Skin of body (tissue), 1 donor: ENCODE measurements at regions not wholly inside any gene's neighbourhood (a gene's known extent, or its start where the extent isn't known, plus 50 kb on each side); places are given as distances from the start of the nearest gene placed in this dataset.
"Not testable (repeated sequence)": the region's sequence is repeated elsewhere in the genome, so short reads cannot be mapped to it uniquely, and the experiment has no call there.

ENCODE experiments used
- DNase-seq: peaks from one replicate; lab custom pipeline; 2025; lab: John Stamatoyannopoulos, UW

DNA sequence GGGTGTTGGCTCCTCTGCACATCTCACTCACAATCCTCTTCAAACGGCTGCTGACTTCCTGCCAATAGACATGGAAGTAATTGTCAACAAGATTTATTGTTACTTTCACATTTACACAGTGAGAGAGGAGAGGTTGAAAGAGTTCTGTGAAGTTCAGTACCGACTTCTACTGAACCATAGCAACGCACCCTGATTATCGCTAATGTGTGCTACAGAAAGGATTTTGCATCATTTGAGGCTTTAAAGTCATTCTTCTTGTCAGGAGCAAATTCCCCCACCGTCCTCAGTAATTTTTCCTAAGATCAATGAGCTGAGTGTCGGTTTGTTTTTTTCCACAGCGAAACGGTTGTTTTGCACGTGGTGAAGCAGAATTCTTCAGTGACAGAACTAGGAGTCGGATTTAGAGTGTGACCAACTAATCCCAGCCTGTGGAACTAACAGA is 361.0 kb downstream of the ADGRL2 start:
- DNase-seq: peak; percentile 37

DNA sequence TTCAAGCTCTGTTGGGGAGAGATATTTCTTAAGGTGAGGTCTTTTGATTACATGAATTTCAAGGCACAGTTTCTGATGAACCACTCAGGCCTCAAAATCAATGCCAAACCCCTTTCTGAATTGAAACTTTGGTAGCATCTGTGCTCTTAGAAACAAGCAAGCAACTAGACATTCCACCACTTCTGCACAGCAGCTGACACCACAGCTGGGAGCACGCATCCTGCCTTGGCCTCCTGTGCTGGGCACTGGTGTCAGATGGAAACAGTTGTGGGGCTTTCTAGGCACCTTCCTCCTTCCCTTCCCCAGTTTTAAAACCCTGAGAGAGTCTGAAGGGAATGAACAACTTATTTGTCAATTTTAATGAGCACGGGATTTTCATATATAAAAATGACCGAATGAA is 360.2 kb downstream of the ADGRL2 start:
- DNase-seq: peak; percentile 9

DNA sequence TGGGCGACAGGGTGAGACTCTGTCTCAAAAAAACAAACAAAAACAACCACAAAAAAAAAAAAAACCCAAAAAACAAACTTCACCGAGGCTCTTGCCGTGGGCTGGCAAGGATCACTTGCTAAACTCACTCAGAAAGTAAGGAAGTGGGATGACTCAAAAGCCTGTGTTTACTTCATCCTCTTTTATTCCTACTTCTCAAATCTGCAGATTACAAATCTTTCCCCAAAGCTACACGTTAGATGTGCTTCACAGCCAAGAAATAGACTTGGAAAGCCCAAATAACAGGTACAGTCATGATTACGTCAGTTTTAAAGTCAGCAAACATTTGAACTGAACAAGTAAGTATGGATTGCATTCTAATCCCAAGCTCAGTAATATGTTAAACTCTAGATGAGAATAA is 359.3 kb downstream of the ADGRL2 start:
- DNase-seq: no peak

DNA sequence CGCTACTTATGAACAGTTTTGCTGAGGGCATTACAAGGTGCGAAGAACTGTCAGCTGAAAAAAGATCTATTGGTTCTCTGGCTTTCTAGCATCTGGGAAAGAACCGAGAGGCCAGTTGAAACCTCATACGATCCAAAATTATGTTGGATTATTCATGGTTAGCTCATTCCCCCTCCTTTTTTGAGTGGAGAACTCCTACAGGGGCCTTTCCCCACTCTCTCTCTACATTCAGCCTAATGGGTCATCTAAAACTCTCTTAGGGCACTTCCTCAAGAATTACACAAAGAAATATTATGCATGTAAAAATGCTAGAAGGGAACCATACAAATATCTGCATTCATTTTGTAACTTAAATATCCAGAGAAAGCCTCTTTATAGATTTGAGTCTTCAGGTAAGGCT is 358.2 kb downstream of the ADGRL2 start:
- no peak for DNase-seq

DNA sequence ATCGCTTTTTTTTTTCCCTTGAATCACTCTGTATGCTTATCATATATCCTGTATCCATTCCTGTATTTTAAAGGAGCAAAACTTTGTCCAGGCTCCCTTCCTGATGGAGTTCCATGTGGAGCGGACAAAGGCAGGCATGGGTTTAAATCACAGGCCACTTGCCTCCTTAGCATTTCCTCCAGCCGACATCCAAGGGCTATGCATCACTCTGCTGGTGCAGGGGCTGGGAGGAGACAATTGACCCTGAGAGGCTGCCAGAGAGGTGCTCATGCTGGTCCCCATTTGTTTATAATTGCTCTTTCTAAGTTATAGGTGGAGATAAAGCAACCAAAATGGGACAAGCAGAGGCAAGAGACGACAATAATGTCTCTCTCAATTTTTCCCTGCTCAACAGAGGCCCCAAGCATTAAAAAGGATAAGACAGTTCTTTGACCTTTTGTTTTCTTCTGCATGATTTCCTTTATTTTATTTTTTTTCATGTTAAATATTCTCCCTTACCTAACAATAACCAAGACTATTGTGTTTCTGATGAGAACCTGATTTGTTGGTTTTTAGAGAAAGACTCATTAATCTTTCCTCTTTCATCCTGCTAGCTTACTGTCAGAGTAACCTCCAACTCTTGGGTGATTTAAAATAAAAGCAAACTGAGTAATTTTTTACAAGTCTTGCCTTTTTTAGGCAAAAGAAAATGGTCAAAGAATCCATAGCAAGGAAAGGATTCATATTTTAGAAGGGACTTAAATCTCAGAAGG is 353.7 kb downstream of the ADGRL2 start:
- no peak for DNase-seq

DNA sequence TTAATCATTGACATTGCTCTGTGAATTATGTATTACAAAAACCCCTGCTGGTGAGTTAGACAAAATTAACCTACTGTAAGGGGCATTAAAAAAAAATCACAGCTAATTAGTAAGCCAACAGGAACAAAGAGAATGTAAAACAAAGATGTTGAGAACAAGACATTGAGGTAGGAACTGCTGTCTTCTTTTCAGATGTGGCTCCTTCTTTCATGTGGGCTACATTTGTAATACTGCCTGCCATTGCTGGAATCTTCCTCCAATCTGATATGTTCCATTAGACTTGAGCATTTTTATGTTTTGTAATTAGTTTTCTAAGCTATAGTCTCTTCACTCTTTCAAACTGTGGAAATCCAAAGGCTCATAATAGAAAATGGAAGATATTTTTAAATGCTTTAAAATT is 353.0 kb downstream of the ADGRL2 start:
- DNase-seq: no peak

DNA sequence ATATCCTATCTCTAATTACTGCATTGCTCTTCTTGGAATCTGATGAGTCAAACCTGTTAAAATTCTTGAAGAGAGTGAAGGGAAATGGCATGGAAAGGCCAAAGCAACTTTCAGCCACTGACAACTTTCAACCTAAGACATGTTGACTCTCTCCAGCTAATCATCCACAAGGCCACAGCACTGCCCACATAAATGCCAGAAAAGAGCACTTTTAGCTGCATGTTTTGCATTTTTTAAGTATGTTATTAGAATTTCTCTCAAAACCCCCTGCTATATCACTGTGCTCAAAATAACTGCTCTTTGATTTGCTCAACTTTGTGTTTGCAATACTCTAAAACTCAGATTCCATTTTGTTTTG is 352.5 kb downstream of the ADGRL2 start:
- no peak for DNase-seq

DNA sequence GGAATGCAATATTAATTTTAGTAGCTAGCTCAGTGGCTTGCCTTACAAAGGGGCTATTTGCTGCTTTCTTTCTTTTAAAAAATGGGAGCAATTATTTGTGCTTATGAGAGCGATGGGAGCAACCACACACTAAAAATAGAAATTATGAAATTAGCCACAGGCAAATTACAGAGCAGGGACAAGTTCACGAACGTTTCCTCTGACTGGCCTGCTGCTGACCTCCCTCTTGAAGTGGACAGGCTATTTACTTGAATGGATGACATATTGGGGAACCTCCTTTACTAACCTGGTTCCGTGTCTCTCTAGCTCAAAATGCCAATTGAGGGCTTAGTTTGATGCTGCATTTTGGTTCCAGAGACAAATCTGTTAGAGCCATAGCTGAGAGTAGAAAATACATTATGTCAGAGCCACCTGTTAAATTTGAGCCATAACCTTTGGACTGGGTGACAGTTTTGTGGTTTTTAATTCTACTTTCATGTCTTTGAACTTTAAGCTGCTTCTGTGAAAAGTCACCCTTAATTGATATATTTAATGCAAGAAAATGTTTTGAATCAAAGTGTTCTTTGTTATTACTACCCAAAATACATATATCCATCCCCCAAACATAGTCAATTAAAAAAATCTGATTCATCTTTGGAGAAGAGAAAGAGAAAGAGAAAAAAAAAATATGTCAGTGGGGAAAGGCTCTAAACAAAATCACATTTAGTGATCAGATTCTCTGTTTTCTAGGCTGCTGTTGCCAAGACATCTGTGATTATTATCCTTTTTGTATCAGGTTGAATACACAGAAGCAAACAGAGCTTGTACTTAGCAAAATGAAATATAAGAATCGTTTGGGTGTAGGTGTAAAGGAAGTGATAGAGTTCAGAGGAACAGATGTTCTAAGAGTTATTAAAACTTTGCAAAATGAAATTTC is 351.9 kb downstream of the ADGRL2 start:
- no peak for DNase-seq

DNA sequence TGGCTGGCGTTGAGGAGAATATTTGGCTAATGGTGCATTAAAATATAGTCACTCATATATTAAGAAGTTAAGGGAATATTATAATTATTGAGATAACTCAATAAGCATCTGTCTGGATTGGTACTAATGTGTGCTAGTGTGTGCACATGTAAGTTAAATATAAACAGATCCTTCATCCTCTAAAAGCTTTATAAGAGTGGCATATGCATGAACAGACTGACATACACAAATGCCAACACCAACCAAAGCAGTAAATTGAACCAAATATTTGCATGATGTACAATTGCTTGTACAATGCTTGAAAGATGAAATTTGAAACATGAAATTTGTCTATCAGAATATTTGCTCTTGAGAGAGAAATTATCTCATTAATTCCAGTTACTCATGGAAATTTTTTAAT is 344.9 kb downstream of the ADGRL2 start:
- no peak for DNase-seq

DNA sequence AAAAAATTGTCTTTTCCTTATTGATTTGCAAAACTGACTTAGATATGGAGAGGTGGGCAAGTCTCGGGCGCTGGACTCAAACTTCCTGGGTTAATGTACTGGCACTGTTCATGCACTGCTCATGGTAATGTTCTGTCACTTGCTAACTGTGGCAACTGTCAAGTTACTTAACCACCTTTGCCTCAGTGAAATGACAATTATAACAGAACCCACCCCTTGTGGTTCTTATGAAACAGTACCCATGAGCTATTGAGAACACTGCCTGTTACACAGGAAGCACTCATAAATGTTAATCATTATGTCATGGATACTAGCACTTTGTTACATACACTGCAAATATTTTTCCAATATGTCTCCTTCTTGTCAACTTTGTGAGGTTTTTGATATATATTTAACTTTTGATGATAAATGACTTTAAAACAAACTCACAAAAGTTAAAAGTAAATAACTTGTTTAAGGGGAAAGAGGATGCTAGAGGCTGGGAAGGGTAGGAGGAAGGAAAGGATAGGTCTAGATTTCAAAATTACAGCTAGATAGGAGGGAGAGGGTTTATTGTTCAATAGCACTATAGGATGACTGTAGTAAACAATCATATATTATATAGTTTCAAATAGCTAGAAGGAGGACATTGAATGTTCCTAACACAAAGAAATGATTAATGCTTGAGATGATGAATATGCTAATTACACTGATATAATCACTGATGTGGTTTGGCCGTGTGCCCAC is 342.5 kb downstream of the ADGRL2 start:
- DNase-seq: no peak

DNA sequence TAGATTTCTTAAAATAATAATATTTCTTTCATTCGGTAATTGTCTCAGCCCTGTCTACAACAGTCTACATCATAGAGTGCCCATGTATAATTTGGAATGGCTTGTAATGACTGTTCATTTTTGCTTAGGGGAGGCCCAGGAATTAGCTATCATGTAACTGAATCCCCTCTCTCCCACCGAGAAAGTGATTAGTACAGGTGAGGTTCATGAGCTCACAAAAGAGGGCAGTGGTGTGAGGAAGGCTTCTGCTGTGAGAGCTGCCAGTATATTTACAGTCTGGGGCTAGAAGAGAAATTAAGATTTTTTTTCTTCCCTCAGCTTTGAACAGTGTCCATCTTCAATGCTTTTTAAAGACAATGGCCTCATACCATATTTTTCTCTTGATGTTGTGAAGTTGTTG is 340.7 kb downstream of the ADGRL2 start:
- DNase-seq: no peak

DNA sequence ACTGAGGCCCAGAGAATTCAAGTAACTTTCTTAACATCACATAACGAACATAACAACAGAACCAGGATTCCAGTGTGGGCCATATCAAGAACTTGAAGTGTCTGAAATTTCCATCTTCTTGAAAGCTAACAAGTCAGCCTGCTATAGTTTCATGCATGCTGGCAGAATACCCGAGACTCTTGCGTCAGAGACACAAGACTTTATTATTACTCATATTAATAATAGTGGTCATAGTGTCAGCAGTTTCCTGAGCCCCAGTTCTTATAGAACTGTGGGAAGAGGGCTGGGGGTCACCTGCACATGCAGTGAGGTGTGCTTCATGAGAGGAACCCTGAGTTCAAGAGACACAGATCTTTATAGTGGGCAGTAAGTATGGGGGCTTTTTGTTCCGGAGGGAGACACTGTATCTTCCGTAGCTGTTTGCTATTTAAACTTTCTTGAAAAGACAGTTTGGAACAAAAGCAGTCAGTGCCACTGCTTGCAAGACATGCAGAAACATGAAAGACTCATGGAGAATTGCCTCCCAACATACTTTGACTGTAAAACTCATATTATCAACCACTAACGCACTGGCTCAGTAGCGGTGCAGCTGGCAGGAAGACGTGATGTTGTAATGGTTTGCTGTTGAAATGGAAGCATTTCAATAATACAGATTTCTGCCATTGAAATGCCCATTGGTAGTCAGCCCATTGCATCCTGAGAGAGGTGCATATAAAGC is 339.2 kb downstream of the ADGRL2 start:
- no peak for DNase-seq

DNA sequence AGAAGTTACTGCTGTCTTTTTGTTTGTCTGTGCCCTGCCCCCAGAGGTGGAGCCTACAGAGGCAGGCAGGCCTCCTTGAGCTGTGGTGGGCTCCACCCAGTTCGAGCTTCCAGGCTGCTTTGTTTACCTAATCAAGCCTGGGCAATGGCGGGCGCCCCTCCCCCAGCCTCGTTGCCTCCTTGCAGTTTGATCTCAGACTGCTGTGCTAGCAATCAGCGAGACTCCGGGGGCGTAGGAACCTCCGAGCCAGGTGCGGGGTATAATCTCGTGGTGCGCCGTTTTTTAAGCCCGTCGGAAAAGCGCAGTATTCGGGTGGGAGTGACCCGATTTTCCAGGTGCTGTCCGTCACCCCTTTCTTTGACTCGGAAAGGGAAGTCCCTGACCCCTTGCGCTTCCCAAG is 335.6 kb downstream of the ADGRL2 start:
- not testable (repeated sequence) for DNase-seq

DNA sequence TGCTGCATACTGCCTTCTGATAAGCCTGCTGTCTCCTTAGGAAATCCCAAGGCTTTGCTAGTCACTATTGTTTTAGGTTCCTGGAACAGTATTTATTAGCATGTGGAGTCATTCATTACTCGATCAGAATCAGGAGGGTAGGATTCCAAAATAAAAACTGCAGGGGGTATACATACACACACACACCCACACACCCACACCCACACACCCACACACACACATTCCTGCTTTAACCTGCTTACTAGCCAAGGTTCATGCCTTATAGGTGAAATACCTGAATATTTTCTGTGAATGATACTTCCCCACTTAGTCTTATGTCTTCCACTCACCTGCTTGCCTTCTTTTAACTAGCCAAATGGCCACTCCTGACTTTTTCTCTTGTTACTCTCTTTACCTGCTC is 325.1 kb downstream of the ADGRL2 start:
- no peak for DNase-seq

DNA sequence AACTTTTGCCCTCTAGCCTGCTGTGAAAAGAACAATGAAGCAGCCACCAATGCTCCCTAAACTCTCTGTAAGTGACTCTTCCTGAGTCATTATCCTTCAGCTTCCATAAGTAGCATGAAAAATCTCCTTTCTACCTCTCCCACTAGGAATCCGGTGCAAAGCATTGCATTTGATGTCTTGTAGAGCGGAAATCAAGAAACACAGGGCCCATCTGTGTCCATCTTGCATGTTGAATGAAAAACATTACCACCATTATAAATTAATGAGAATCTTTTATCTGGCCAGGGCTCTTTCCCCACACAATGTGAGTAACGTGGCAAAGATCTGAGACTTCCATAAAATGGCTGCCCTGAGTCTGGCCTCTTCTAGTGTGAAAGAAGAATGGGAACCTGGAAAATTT is 324.4 kb downstream of the ADGRL2 start:
- no peak for DNase-seq

DNA sequence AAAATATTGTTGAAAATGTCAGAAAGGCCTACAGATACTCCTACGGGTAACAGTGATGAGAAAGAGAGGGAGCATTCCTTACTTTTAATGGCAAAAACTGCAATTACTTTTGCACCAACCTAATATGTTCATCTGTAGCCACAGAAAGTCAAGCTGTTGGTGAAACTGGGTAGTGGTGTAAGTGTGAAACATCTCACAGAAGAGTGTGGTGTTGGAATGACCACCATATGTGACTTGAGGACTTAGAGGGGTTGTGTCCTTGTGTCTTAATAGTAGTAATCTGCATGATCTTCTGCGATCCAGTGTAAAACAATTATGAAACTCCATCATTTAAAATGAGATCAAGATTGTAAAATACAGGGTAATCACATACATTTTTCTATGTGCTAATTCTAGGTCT is 320.7 kb downstream of the ADGRL2 start:
- DNase-seq: no peak

DNA sequence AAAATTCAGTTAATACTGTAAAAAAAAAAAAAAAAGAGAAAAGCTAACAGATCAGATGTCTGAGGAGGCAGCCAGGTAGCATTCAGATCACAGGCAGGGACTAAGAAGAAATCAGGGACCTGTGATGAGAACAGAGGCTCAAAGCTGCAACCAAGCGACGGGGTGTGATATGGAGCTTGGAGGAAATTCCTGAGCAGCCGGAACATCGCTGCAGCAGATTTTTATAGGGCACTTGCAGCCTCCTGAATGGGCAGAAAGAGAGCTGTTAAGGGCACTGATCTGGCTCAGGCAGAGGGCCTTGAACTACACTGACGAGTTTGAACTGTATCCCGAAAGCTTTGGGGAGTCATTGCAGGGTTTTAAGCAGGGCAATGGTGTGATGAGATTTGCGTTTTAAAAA is 315.4 kb downstream of the ADGRL2 start:
- no peak for DNase-seq

DNA sequence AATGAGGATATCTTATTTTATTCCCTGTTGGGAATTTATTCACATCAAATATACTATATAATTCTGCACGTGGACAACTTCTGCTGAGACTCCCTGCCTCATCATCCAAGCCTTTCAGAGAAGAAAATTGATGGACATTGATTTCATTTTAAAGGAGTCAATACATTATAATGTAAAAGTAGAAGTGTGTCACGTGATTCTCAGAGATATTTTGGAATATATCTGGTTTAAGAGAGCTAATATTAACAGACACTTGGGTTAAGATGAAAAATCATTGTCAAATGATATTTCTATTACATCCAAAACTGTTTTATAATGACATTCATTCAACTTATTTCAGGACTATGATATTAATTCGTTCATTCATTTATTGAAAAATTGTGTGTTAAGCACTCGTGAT is 314.2 kb downstream of the ADGRL2 start:
- no peak for DNase-seq

DNA sequence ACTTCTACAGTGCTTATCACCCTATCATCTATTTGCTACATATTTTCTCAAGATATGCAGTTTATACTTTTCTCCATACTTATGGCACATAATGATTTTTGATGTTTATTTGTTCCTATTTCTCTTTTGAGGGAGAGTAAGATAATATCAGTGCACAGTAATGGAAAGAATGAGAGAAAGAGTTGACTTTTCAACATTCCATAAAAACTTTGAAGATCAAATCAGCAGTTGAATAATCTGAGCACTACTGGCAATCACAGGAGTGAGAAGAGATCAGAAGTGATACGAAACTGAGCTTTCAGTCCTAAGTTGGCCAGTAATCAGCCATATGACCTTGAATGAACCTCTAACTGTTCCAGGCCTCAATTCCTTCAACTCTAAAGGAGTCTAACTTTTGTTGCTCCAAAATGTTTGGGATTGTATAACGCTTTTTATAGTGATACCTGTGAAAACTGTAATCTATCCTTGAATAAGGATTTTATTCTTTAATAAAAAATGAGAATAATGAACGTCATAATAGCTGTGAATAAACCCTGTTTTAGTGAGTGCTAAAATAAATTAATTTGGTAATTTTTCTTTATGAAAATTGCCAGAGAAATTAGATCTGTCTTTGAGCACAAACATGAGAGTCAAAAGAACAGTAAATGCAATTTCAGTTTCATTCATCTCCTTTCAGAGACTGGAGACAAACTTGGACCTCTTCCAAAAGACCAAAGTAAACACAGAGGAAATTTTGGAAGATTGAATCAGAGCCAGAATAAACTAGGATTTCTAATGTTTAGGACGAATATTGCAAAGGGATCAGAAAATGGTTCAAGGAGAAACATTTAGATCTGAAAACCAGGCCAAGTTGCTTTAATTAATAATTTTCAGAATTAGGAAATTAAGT is 309.9 kb downstream of the ADGRL2 start:
- no peak for DNase-seq

DNA sequence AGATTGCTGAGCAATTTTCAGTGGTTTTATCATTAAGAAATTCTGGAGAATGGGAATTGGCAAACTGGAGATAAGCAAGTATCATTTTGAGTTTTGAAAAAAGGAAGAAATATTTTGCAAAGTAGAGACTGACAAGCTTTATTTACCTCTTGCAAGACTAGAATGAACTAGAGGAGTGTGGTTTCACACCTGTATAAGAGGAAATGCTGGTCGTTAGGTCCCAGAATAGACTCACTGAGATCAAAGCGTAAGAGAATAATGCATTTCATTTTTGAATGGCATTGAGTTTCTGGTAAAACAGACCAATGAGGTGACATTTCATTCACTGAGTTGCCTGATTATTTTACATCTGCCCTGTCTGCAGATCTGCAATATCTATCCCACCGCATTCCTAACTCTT is 308.1 kb downstream of the ADGRL2 start:
- DNase-seq: no peak

DNA sequence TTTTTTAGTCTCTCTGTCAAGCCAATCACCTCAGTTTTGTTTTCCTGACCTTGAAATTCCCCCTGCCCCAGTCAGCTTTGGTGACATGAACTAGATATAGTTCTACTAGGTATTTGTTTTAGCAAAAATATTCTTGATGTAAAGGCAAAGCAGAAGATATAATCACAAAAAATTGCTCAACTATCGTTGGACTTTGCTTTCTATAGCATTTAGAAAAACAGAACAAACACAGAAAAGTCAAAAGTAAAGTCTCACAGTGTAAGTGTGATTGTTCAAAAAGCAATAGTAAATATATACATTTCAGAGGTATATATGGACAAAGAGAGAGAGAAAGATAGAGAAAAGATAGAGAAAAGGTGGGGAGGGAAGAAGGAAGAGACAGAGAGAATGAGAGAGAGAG is 305.9 kb downstream of the ADGRL2 start:
- no peak for DNase-seq
